SK-N-SH (cell line): ENCODE measurements at regions not wholly inside any gene's neighbourhood (a gene's known extent, or its start where the extent isn't known, plus 50 kb on each side); places are given as distances from the start of the nearest gene placed in this dataset.

Source experiments
- GABPA ChIP-seq: IDR thresholded peaks from 2 replicates; pipeline ENCODE4 v1.4.0; 2012; ENCODE audit warnings: low read depth, mild to moderate bottlenecking
- YY1 ChIP-seq: IDR thresholded peaks from 2 replicates; pipeline ENCODE4 v1.4.0; 2012; ENCODE audit warnings: low read depth, mild to moderate bottlenecking
- TF ChIP-seq, protein P1 (sequence below): fragments of 200-600 bp; sonication (generic); IDR thresholded peaks from 2 replicates; pipeline ENCODE4 v1.6.1; 2017; ENCODE audit warnings: antibody characterized with exemption, mild to moderate bottlenecking, moderate library complexity
- TF ChIP-seq, protein P2 (sequence below): fragments of 150-350 bp; IDR thresholded peaks from 2 replicates; pipeline ENCODE4 v1.6.1; 2017; ENCODE audit warnings: antibody characterized with exemption, low read length, low read depth, borderline replicate concordance
- TF ChIP-seq, protein P3 (sequence below): IDR thresholded peaks from 2 replicates; pipeline ENCODE4 v1.4.0; 2012; ENCODE audit warnings: low read depth

DNA sequence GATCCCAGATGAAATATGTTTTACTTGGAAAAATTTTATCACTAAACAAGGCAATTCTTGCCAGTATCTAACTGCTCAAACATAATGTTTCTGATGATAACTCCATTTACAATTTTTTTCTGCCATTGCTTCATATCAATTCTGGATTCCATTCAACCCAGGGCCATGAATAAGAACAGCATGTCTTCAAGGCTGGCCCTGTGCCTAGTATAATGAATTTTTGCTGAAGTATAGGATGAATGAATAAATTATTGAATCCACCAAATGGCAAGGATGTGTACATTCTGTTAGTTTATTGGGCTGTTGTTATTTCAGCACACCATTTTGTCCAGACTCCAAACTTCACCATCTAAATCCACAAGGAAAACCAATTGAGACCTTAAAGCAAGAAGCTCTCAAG is 414.7 kb downstream of the HS3ST3B1 start:
- TF ChIP-seq, protein P1, sequence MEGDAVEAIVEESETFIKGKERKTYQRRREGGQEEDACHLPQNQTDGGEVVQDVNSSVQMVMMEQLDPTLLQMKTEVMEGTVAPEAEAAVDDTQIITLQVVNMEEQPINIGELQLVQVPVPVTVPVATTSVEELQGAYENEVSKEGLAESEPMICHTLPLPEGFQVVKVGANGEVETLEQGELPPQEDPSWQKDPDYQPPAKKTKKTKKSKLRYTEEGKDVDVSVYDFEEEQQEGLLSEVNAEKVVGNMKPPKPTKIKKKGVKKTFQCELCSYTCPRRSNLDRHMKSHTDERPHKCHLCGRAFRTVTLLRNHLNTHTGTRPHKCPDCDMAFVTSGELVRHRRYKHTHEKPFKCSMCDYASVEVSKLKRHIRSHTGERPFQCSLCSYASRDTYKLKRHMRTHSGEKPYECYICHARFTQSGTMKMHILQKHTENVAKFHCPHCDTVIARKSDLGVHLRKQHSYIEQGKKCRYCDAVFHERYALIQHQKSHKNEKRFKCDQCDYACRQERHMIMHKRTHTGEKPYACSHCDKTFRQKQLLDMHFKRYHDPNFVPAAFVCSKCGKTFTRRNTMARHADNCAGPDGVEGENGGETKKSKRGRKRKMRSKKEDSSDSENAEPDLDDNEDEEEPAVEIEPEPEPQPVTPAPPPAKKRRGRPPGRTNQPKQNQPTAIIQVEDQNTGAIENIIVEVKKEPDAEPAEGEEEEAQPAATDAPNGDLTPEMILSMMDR = no peak
- no peak for TF ChIP-seq YY1
- TF ChIP-seq, protein P2, sequence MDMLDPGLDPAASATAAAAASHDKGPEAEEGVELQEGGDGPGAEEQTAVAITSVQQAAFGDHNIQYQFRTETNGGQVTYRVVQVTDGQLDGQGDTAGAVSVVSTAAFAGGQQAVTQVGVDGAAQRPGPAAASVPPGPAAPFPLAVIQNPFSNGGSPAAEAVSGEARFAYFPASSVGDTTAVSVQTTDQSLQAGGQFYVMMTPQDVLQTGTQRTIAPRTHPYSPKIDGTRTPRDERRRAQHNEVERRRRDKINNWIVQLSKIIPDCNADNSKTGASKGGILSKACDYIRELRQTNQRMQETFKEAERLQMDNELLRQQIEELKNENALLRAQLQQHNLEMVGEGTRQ = no peak
- TF ChIP-seq, protein P3, sequence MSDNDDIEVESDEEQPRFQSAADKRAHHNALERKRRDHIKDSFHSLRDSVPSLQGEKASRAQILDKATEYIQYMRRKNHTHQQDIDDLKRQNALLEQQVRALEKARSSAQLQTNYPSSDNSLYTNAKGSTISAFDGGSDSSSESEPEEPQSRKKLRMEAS = no peak
- TF ChIP-seq GABPA = no peak
